RWPE2 (cell line): ENCODE measurements at regions not wholly inside any gene's neighbourhood (a gene's known extent, or its start where the extent isn't known, plus 50 kb on each side); places are given as distances from the start of the nearest gene placed in this dataset.

Experiments
- ATAC-seq: fragments of 200-7000 bp; cut with Tn5 transposase; 3 replicates; pipeline ENCODE4 v1.9.1; 2021; ENCODE audit warnings: low read depth
- DNase-seq: peaks from one replicate; pipeline ENCODE4 v3.0.0-alpha.2; 2020; ENCODE audit warnings: low spot score
- H3K27ac ChIP-seq: fragments of 450-650 bp; 2 replicates; pipeline ENCODE4 v1.5.1; 2017; ENCODE audit warnings: mild to moderate bottlenecking; ENCODE audit not compliant: poor library complexity, severe bottlenecking
- H3K27me3 ChIP-seq: fragments of 250-450 bp; sonication (Bioruptor Pico); 2 replicates; pipeline ENCODE4 v1.5.1; 2021; ENCODE audit warnings: mild to moderate bottlenecking, moderate library complexity; ENCODE audit not compliant: insufficient read depth, poor library complexity, severe bottlenecking
- H3K36me3 ChIP-seq: fragments of 250-450 bp; sonication (Bioruptor Pico); 2 replicates; pipeline ENCODE4 v1.5.1; 2020; ENCODE audit warnings: low read depth, mild to moderate bottlenecking, moderate library complexity
- H3K4me1 ChIP-seq: fragments of 250-450 bp; sonication (Bioruptor Pico); 2 replicates; pipeline ENCODE4 v1.5.1; 2021; ENCODE audit warnings: mild to moderate bottlenecking, moderate library complexity; ENCODE audit not compliant: insufficient read depth, poor library complexity, severe bottlenecking
- H3K4me3 ChIP-seq: fragments of 250-450 bp; sonication (Bioruptor Pico); 2 replicates; pipeline ENCODE4 v1.5.1; 2021; ENCODE audit warnings: mild to moderate bottlenecking, moderate library complexity; ENCODE audit not compliant: severe bottlenecking
- H3K9me3 ChIP-seq: fragments of 250-450 bp; sonication (Bioruptor Pico); 2 replicates; pipeline ENCODE4 v1.5.1; 2021; ENCODE audit warnings: mild to moderate bottlenecking, moderate library complexity; ENCODE audit not compliant: severe bottlenecking
- TF ChIP-seq, protein P1 (sequence below): fragments of 450-650 bp; IDR thresholded peaks from one replicate; pipeline ENCODE4 v1.5.1; 2017; ENCODE audit warnings: mild to moderate bottlenecking, moderate library complexity; ENCODE audit not compliant: poor library complexity, severe bottlenecking

DNA sequence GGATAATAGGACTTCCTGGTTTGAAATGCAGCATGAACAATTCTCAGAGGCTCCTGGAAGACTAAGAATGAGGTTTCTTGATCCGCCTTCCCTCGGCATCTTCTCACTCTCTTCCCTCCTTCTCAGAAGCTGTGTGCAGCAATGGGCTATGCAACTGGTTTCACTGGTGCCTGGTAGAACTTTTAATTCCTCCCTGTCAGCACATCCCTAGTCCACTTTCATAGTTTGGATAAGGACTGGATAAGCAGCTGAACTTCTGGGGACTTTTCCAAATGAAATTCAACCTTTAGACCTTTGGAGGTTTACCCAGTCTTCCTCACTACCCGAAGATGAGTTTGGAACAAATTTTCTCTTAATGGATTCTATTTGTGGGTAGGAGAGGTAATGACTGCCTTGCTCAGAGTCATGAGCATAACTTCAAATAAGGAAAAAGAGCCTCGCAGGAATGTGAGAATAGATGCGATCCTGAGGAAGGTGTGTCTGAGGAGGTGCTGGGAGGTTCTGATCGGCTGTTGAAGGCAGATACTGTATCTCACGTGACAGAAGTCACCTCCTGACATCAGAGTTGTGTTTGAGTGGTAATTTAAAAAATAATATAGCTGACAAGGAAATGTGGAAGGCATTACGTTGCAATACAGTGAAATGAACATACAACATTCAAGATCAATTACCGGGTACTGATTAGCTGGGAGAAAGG, 56.0 kb upstream of the HAND2 start:
- H3K4me3 ChIP-seq, result no peak overlapping the region
- H3K27me3 ChIP-seq, result peaks cover 18% of the 10 kb centered on the region
- H3K4me1 ChIP-seq, result no peaks in the 10 kb centered on the region
- TF ChIP-seq, protein P1, sequence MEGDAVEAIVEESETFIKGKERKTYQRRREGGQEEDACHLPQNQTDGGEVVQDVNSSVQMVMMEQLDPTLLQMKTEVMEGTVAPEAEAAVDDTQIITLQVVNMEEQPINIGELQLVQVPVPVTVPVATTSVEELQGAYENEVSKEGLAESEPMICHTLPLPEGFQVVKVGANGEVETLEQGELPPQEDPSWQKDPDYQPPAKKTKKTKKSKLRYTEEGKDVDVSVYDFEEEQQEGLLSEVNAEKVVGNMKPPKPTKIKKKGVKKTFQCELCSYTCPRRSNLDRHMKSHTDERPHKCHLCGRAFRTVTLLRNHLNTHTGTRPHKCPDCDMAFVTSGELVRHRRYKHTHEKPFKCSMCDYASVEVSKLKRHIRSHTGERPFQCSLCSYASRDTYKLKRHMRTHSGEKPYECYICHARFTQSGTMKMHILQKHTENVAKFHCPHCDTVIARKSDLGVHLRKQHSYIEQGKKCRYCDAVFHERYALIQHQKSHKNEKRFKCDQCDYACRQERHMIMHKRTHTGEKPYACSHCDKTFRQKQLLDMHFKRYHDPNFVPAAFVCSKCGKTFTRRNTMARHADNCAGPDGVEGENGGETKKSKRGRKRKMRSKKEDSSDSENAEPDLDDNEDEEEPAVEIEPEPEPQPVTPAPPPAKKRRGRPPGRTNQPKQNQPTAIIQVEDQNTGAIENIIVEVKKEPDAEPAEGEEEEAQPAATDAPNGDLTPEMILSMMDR, result no peak
- DNase-seq (no peak), ATAC-seq (no peak)
- H3K9me3 ChIP-seq, result no peaks in the 10 kb centered on the region
- no peak overlapping the region for H3K27ac ChIP-seq
- no peaks in the 10 kb centered on the region for H3K36me3 ChIP-seq

DNA sequence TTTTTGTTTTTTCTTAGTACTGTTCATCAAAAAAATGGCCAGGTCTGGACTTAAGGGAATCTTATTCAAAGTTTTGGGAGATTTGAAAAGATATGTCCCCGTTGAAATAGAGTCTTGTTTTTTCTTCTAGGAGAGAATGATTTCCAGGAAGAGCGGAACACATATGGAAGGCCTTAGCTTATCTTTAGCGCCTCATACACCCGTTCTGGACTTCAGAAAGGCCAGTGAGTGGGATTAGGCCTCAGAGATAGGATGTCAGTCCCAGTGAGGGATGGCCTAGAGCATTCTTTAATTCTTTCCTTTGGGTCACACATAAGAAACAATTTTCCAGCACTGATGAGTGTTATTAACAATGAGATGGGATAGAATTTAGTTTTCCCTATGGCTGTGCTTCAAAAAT, 54.5 kb upstream of the HAND2 start:
- no peak overlapping the region for H3K4me3 ChIP-seq
- no peak for DNase-seq
- no peak overlapping the region for H3K27ac ChIP-seq

More for the DNA sequence above, 54.5 kb upstream of the HAND2 start:
- Histone ChIP-seq H3K27me3 (peaks cover 28% of the 10 kb centered on the region), H3K36me3 (no peaks in the 10 kb centered on the region), H3K9me3 (no peaks in the 10 kb centered on the region), H3K4me1 (no peaks in the 10 kb centered on the region)
- ATAC-seq, result no peak
- TF ChIP-seq, protein P1, result no peak
